ENCODE measurements at regions not wholly inside any gene's neighbourhood (a gene's known extent, or its start where the extent isn't known, plus 50 kb on each side); places are given as distances from the start of the nearest gene placed in this dataset.

DNA sequence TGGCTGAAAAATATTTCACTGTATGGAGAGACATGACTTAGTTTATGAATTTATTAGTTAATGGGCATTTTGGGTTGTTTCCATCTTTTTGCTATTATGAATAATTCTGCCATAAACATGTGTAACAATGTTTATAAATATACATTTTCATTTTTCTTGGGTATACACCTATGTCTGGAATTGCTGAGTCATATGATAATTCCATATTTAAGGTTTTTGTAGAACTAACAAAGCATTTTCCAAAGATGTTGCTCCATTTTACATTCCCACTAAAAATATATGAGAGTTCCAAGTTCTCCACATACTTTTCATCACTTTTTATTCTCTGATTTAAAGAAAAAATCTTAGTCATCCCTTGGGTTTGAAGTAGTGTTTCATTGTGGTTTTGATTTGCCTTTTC is 108.8 kb upstream of the LRRTM4 start:
- TF ChIP-seq, protein P1, sequence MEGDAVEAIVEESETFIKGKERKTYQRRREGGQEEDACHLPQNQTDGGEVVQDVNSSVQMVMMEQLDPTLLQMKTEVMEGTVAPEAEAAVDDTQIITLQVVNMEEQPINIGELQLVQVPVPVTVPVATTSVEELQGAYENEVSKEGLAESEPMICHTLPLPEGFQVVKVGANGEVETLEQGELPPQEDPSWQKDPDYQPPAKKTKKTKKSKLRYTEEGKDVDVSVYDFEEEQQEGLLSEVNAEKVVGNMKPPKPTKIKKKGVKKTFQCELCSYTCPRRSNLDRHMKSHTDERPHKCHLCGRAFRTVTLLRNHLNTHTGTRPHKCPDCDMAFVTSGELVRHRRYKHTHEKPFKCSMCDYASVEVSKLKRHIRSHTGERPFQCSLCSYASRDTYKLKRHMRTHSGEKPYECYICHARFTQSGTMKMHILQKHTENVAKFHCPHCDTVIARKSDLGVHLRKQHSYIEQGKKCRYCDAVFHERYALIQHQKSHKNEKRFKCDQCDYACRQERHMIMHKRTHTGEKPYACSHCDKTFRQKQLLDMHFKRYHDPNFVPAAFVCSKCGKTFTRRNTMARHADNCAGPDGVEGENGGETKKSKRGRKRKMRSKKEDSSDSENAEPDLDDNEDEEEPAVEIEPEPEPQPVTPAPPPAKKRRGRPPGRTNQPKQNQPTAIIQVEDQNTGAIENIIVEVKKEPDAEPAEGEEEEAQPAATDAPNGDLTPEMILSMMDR (IDR thresholded peaks at IDR 0.05) = no peak
- no peak for TF ChIP-seq POLR2A (IDR thresholded peaks at IDR 0.05)

Data from testis (tissue), 2 donors.